C4-2B (cell line): ENCODE measurements at regions not wholly inside any gene's neighbourhood (a gene's known extent, or its start where the extent isn't known, plus 50 kb on each side); places are given as distances from the start of the nearest gene placed in this dataset.

Source experiments
- H3K27ac ChIP-seq: fragments of 450-650 bp; 2 replicates; pipeline ENCODE4 v1.5.1; 2017
- CTCF ChIP-seq: fragments of 450-650 bp; conservative IDR thresholded peaks from 2 replicates; pipeline ENCODE4 v1.5.1; 2017; ENCODE audit warnings: mild to moderate bottlenecking
- ZFX ChIP-seq: fragments of 450-650 bp; IDR thresholded peaks from 2 replicates; pipeline ENCODE4 v1.6.1; 2017

GRCh38 chr9:33742519-33742918 lies 52.8 kb upstream of the PRSS3 start:
- TF ChIP-seq CTCF: no peak; the same call in 1 of the 2 replicates
- TF ChIP-seq ZFX: no peak
- H3K27ac ChIP-seq: no peak overlapping the region
